Islet of Langerhans (tissue), 1 donor: ENCODE measurements at regions not wholly inside any gene's neighbourhood (a gene's known extent, or its start where the extent isn't known, plus 50 kb on each side); places are given as distances from the start of the nearest gene placed in this dataset.

Experiments used
- FAIRE-seq: peaks from one replicate; lab custom pipeline; 2011; peaks lifted over from hg19 to GRCh38; lab: Jason Lieb, UNC

DNA sequence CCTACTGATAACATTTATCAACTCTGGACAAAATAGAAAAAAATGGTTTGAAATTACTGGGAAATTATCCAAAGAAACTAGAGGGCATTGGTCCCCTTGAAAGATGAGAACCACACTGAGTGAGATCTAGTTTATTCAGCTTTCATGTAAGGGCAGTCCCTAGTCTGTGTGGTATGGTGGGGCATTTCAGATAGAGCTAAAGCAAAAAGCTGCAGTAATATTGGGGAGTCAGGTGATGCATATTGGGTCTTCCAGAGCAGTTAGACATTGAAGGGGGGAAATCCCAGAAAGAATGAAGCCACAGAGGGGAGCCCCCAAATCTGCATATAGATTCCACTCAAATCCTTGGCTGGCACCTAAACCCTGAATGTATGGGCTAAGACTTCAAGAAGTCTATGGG lies 347.7 kb upstream of the POU3F1 start:
- FAIRE-seq, result no peak

DNA sequence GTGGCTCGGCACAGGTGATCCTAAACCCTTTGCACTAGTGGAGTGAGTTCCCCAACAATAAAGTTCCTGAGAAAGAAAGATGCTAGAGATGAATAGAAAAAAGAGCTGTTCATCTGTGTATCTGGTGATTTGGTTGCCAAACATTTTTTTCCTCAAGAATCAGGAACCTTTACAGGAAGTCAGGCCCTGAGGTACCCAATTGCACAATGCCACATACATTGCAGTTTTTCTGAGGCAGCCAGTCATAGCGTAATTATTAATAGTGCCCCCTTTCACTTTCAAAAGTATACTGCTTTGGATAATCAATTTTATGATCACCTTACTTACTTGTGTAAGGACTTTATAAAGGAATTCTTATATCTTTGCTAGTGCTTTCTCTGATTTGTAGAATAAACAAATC lies 346.3 kb upstream of the POU3F1 start:
- FAIRE-seq, result no peak

GRCh38 chr1:38381256-38381655 lies 334.7 kb upstream of the POU3F1 start:
- no peak for FAIRE-seq

DNA sequence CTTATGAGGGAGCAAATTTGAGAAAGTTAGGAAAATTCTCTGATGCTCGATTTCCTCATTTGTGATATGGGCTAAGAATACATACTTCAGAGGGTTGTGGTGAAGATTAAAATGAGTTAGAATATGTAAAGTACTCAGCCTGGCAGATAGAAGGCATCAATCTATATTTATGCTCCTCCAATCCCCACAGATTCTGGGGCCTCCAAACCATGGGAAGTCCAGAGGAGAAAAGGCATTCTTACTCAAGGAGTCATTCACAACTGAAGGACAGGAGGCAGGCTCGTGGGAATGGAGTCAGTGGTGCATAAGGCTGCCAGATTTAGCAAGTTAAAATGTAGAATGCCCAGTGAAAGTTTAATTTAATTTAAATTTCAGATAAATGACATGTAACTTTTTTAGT lies 330.0 kb upstream of the POU3F1 start:
- FAIRE-seq, result no peak

DNA sequence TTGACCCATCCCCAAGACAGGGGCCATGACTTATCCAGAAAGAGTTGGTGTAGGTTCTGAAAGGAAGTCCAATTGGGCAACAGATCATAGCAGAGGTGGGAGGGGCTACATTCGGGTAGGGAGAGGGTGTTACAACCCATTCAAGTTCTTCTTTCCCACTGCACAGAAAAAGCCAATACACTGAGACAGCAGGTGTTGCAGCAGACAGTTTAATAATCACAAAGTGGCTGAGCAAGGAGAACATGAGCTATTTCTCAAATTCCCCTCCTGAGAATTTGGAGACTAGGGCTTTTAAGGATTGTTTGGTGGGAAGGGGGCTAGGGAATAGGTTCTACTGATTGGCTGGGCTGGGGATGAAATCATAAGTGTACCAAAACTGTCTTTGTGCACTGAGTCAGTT lies 328.4 kb upstream of the POU3F1 start:
- no peak for FAIRE-seq

DNA sequence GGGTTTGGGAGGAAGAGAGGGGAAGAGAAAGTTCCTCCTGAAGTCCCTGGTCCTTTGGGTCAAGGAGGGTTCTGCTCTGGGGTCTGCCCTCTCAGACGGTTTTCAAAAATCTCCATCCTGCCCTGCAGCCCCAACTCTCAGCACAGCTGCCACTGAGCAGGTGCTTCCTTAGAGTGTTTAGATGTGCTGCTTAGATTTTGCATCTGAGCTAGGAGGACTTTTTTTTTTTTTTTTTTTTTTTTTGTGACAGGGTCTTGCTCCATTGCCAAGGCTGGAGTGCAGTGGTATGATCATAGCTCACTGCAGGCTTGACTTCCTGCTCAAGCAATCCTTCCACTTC lies 324.9 kb upstream of the POU3F1 start:
- FAIRE-seq, result no peak

DNA sequence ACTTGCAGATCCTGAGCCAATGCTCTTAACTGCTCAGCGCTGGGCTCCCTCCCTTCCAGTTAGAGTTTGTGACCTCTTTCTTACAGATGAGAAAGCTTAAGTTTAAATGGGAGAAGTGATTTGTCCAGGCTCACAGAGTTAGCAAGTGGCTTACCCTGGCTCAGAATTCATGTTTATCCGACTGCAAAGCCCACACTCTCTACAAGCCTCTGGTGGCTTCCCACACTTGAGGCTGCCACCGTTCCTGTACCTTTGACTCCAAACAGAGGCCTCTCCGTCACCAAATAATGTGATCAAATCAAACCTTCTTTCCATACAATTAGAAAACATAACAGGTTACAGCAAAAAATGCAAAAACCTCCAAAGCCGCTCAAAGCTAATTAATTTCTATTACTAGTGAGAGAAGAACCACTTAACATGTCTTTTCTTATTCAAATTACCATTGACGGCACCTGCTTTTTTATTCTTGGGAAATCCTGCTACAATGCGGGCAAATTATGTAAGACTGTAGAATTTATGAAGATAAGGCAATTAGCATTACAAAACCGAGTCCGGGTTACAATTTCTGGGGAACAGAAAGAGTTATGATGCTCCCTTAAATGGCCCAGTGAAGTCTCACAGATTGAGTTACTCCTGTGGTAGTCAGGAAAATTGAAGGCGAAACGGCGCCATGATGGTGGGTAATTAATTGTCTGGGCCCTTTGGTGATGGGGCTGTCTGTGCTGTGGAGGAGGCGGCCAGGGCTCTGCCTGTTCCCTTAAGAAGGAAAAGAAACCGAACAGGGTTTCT lies 324.3 kb upstream of the POU3F1 start:
- FAIRE-seq, result no peak

DNA sequence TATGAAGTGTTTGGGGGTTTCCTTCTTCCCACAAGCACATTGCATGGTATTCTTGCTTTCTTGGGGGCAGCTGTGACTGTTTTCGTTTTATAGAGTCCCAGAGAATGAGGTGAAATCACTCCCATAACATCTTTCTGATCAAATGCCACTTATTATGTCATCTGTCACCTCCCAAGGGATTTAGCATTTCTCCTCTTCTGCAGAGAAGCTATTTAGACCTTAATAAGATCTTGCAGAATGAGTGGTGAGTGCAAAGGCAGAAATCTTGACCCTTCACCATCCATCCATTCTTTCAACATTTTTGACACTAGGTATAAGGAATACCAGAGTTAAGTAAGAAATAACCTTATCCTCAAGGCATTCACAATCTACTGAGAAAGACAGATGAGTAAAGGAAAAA lies 318.6 kb upstream of the POU3F1 start:
- FAIRE-seq, result no peak

DNA sequence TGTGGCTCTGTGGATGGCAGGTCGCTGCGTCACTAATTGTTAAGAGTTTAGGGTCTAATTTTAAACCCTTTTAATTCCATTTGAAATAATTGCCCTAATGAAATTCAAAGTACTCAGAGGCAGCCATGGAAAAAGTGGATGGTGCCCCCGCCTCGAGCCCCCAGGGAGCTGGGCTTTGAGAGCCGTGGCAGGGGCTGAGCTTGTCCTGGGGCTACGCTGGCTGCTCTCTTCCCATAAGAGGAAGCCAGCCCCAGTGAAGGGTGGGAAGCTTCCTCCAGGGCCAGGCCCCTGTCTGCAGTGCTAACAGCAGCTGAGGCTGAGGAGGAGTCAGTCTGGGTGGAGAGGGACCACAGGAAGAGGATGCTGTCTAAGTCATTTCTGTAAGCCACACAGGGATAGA lies 315.0 kb upstream of the POU3F1 start:
- FAIRE-seq, result no peak

DNA sequence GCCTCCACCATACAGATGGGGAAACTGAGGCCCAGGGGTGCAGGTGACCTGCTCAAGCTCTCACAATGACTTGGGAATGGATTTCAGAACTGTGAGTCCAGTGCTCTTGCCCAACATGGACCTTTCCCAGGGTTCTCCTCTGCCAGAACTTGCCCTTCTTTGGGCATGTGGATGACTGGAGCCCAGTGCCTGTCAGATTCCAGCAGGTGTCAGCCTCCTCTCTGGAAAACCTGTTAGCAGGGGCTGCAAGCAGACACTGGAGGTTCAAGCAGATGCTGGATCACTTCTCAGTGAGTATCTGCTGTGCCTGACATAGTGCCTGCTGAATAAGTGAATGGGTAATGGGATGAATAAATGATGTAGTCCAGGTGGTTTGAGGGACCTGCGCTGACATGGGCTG lies 314.2 kb upstream of the POU3F1 start:
- no peak for FAIRE-seq

DNA sequence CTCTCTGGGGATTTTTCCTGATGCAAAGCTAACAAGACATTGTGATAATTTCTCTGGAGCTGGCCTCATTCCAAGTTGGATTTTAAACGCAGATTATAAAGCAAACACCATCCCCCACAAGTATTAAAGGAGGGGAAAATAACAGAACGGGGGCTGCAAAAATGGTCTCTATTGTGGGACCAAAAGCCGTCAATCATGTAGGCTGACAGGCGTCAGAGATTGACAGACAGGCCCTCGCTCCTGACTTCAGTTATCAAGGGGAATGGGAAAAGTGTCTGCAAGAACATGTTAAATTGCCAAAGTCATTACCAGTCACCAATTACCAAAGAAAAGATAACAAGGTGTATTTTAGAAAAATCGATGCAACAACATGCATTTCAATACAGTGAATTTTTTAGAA lies 307.4 kb upstream of the POU3F1 start:
- no peak for FAIRE-seq

GRCh38 chr1:38352869-38353268 lies 306.3 kb upstream of the POU3F1 start:
- FAIRE-seq, result no peak

DNA sequence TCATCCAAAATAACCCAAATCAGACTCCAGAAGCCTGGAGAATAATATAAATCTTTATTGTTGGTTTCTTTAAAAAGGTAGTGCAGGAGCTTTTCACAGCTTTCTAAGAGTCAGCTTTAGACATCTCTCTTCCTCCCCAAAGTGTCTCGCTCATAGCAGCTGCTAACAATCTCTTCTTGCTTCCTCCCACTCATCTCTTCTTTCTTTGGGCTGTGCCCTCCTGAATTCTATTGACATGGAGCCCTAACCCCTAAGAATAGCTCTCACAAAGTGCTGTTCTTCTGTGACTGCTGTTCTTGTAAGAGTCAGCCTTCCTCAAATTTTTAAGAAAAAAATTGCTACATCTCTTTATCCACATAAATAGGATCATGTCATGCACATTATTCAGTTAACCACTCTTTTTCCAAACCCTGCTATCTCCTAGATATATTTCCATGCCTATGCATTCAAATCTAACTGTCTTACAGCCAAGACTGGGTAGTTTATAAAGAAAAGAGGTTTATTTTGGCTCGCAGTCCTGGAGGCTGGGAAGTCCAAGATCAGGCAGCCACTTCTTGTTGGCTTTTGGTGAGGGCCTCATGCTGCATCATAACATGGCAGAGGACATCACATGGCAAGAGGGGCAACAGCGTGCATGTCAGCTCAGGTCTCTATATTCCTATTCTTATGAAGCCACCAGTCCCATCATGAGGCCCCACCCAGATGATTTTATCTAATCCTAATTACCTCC lies 301.0 kb upstream of the POU3F1 start:
- no peak for FAIRE-seq

- no peak for FAIRE-seq
Measured at GRCh38 chr1:38344716-38345115, 298.1 kb upstream of the POU3F1 start.

DNA sequence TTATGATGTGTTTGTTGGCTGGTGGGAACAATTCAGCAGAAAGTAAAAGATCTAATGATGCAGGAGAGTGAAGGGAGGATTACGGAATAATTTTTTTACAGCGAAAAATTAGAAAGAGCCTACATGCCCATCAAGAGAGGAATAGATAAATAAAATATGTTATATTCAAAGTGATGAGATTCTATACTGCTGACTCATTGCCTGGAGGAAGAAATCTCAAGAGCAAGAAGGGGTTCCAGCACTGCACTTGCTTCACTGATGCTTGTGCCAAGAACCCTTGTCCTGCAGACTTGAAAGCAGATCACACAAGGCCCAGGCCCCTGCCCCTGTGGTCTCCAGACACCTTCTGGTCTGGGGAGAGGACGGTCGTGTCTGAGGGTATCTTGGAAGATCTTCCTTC lies 295.1 kb upstream of the POU3F1 start:
- FAIRE-seq, result no peak

DNA sequence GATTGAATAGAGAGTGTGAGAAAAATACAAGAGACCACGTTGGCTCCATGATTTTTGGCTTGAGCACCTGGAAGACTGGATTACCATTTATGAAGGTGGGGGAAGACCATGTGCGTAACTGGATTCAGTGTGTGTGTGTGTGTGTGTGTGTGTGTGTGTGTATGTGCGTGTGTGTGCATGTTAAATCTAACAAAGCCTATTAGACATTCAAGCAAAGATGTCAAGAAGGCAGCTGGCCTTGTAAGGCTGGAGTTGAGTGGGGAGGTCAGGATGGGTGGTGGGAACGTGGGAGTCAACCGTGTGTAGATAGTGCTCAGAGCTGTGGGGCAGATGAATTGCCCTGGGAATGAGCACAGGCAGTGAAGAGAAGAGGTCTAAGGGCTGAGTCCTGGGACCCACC lies 293.8 kb upstream of the POU3F1 start:
- no peak for FAIRE-seq

- no peak for FAIRE-seq
Measured at GRCh38 chr1:38337711-38338110, 291.1 kb upstream of the POU3F1 start.

DNA sequence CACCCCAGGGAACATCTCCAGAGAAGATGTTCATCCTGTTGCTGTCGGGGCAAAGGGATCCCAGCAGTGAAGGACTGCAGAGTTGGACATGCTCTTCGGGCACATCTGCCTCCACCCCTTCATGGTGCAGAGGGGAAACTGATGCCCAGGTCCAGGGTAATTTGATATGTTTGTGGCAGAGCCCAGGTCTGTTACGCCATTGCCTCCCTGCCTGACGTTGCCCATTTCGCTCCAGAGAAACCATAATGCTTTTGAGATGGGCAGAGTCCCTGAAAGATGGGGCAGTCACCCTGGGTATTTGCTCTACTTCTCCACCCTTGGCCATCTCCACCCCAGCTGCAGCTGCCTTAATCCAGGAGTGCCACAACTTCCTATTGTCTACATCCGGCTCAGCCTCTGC lies 290.4 kb upstream of the POU3F1 start:
- no peak for FAIRE-seq

DNA sequence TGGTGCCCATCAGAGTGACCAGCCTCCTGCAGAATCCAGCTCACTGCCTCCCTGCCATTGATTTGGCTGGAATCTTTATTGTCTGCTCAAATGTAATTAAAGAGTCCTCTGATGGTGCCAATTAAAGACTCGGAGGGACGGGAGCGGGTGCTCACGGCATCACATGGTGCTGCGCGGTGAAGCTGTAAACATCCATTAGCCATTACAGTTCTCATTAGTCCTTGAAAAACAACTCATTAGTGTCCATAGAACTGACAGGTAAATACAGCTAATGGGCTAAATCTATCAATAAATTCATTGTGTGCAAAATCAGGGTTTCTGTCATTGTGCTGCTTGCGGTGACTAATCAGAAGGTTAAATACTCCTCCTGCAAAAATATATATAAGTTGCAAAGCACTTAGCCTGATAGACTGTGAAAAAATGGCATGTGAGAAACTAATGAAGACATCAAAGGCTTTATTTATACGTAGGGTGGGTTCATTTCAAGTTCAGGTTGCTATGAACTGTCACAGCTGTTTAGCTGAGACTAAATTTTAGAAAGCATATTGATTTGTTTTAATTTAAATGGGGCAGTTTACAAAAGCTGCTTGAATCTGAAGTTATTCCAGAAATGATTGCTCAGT lies 289.8 kb upstream of the POU3F1 start:
- FAIRE-seq, result peak; percentile 98

DNA sequence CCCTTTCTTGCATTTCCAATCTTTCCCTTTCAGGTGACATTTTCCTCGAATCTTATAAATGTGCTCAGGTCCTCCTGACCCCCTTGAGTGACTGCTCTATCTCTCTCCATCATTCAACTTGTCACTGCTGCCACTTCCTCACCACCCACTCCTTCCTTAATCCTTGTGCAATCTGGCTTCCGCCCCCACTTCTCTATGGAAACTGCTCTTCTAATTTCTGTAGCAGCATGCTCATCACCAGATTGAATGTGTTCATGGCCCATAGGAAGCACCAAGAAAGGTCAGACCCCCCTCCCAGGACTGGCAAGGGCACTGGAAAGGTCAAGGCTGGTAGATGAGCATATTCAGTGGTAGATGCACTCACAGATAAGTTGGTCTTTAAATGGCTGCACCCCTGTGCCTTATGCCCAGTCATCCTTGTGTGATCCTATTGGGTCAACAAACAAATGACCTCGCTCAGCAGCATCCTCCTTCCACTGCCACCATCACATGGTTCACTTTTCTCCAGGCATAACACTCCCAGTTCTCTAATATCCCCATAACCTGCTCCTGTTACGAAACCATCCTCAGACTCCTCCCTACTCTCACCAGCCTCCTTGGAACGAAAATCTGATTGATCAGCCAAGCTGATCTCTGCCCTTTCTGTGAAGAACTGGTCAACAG lies 288.5 kb upstream of the POU3F1 start:
- no peak for FAIRE-seq

- no peak for FAIRE-seq
Measured at GRCh38 chr1:38332649-38333310, 286.2 kb upstream of the POU3F1 start.

- no peak for FAIRE-seq
Measured at GRCh38 chr1:38331496-38332210, 285.1 kb upstream of the POU3F1 start.
